H1 (cell line): ENCODE measurements at regions not wholly inside any gene's neighbourhood (a gene's known extent, or its start where the extent isn't known, plus 50 kb on each side); places are given as distances from the start of the nearest gene placed in this dataset.

Source experiments
- CTCF ChIA-PET: fragments of 300-600 bp; sonication (Branson Sonifier 250); formaldehyde crosslinking; loops from one replicate; lab custom pipeline; 2021; ENCODE audit not compliant: partially characterized antibody; lab: Charles Lee
- POLR2A ChIA-PET: fragments of 300-600 bp; sonication (Branson Sonifier 250); formaldehyde crosslinking; loops from one replicate; lab custom pipeline; 2021; ENCODE audit warnings: inconsistent platforms; ENCODE audit not compliant: partially characterized antibody; lab: Charles Lee
- DNase-seq, 2 experiments: peaks; one replicate each; pipeline versions ENCODE4 v3.0.0 to v3.0.0-alpha.2; 2010 to 2022; ENCODE audit warnings: low spot score in 2 of 2, low read depth in 1 of 2, mixed read lengths in 1 of 2
- FAIRE-seq: peaks from 2 replicates; lab custom pipeline; 2011; peaks lifted over from hg19 to GRCh38; lab: Jason Lieb, UNC
- H2AFZ ChIP-seq: 2 replicates; pipeline ENCODE4 v1.8.1; 2012; ENCODE audit warnings: low read length, inconsistent platforms
- H2AK5ac ChIP-seq: 2 replicates; pipeline ENCODE4 v1.6.1; 2013; ENCODE audit warnings: low read depth, low read length
- H2BK120ac ChIP-seq: replicated peaks from 2 replicates; pipeline ENCODE3; 2013; ENCODE audit warnings: low read depth, low read length, inconsistent platforms
- H2BK12ac ChIP-seq: 2 replicates; pipeline ENCODE4 v1.6.1; 2013; ENCODE audit warnings: low read depth, low read length
- H2BK15ac ChIP-seq: 2 replicates; pipeline ENCODE4 v1.6.1; 2013; ENCODE audit warnings: low read length
- H2BK20ac ChIP-seq: 2 replicates; pipeline ENCODE4 v1.6.1; 2013; ENCODE audit warnings: low read length
- H2BK5ac ChIP-seq: 2 replicates; pipeline ENCODE4 v1.6.1; 2013; ENCODE audit warnings: low read depth, low read length
- H3K14ac ChIP-seq: 2 replicates; pipeline ENCODE4 v1.6.1; 2013; ENCODE audit warnings: inconsistent platforms; ENCODE audit not compliant: insufficient read length
- H3K18ac ChIP-seq: 2 replicates; pipeline ENCODE4 v1.6.1; 2013; ENCODE audit warnings: low read length; ENCODE audit errors: extremely low read depth
- H3K23ac ChIP-seq: 2 replicates; pipeline ENCODE4 v1.6.1; 2013; ENCODE audit warnings: inconsistent platforms; ENCODE audit not compliant: insufficient read length
- H3K23me2 ChIP-seq: 2 replicates; pipeline ENCODE4 v1.6.1; 2013; ENCODE audit warnings: low read depth, low read length
- H3K27ac ChIP-seq: 2 replicates; pipeline ENCODE4 v1.6.1; 2011; ENCODE audit warnings: low read depth, low read length, inconsistent platforms
- H3K27me3 ChIP-seq, 4 experiments: replicated peaks in 1 of 4; 1 replicate in 1 of 4; 2 replicates in 3 of 4; pipeline versions ENCODE4 v1.6.1 to v1.8.1; 2011 to 2013; ENCODE audit warnings: low read length in 3 of 4, mild to moderate bottlenecking in 3 of 4, inconsistent platforms in 2 of 4, mixed read lengths in 2 of 4, moderate library complexity in 1 of 4; ENCODE audit not compliant: control insufficient read depth in 3 of 4, insufficient read depth in 3 of 4; ENCODE audit errors: extremely low read depth in 1 of 4
- H3K36me3 ChIP-seq, 4 experiments: 2 replicates each; pipeline versions ENCODE4 v1.6.1 to v1.8.1; 2011 to 2013; ENCODE audit warnings: mild to moderate bottlenecking in 4 of 4, low read length in 3 of 4, moderate library complexity in 2 of 4, control low read depth in 1 of 4, inconsistent platforms in 1 of 4; ENCODE audit not compliant: insufficient read depth in 4 of 4, control insufficient read depth in 2 of 4
- H3K4ac ChIP-seq: replicated peaks from 2 replicates; pipeline ENCODE3; 2013; ENCODE audit warnings: low read length, low read depth, mixed read lengths, inconsistent platforms; ENCODE audit not compliant: insufficient read length
- H3K4me1 ChIP-seq, 4 experiments: replicated peaks in 1 of 4; 1 replicate in 1 of 4; 2 replicates in 3 of 4; pipeline versions ENCODE4 v1.6.1 to v1.8.1; 2011 to 2013; ENCODE audit warnings: low read length in 3 of 4, inconsistent platforms in 2 of 4, mixed read lengths in 1 of 4; ENCODE audit not compliant: insufficient read depth in 4 of 4, control insufficient read depth in 3 of 4
- H3K4me2 ChIP-seq, 2 experiments: 2 replicates each; pipeline versions ENCODE4 v1.6.1 to v1.8.1; 2011 to 2013; ENCODE audit warnings: low read depth in 2 of 2, low read length in 2 of 2, control low read depth in 1 of 2, inconsistent platforms in 1 of 2, mild to moderate bottlenecking in 1 of 2; ENCODE audit not compliant: insufficient read depth in 1 of 2
- H3K4me3 ChIP-seq, 4 experiments: fragments of 200-600, 300-600 bp in 1 of 4; sonication (generic), shearing (Covaris generic), sonication (Bioruptor Twin) in 1 of 4; 2 replicates each; pipeline versions ENCODE4 v1.5.1 to v1.8.1; 2011 to 2016; ENCODE audit warnings: low read length in 4 of 4, low read depth in 3 of 4, control low read depth in 2 of 4, inconsistent platforms in 2 of 4, mild to moderate bottlenecking in 2 of 4, mixed read lengths in 1 of 4, moderate library complexity in 1 of 4; ENCODE audit not compliant: insufficient read depth in 2 of 4; ENCODE audit errors: extremely low read depth in 1 of 4
- H3K56ac ChIP-seq: replicated peaks from 2 replicates; pipeline ENCODE3; 2013; ENCODE audit warnings: low read depth, mild to moderate bottlenecking, mixed read lengths, low read length, inconsistent platforms; ENCODE audit not compliant: insufficient read length
- H3K79me1 ChIP-seq: 2 replicates; pipeline ENCODE4 v1.6.1; 2013; ENCODE audit warnings: low read depth, low read length, control low read depth
- H3K79me2 ChIP-seq, 2 experiments: 2 replicates each; pipeline versions ENCODE4 v1.6.1 to v1.8.1; 2012 to 2013; ENCODE audit warnings: low read length in 2 of 2, mild to moderate bottlenecking in 2 of 2, inconsistent platforms in 1 of 2; ENCODE audit not compliant: insufficient read depth in 2 of 2, control insufficient read depth in 1 of 2
- H3K9ac ChIP-seq, 4 experiments: replicated peaks in 1 of 4; 1 replicate in 1 of 4; 2 replicates in 3 of 4; pipeline versions ENCODE4 v1.6.1 to v1.8.1; 2011 to 2013; ENCODE audit warnings: low read depth in 3 of 4, low read length in 3 of 4, control low read depth in 2 of 4, mild to moderate bottlenecking in 2 of 4, moderate library complexity in 2 of 4, inconsistent platforms in 1 of 4; ENCODE audit errors: extremely low read depth in 1 of 4
- H3K9me3 ChIP-seq, 2 experiments: 2 replicates each; pipeline versions ENCODE4 v1.6.1 to v1.8.1; 2012 to 2013; ENCODE audit warnings: mild to moderate bottlenecking in 2 of 2, moderate library complexity in 2 of 2, control low read depth in 1 of 2, inconsistent platforms in 1 of 2, low read depth in 1 of 2, low read length in 1 of 2, mixed read lengths in 1 of 2; ENCODE audit not compliant: insufficient read depth in 2 of 2
- H4K20me1 ChIP-seq, 2 experiments: replicated peaks in 1 of 2; 2 replicates each; pipeline versions ENCODE3 to v1.8.1; 2011 to 2013; ENCODE audit warnings: inconsistent platforms in 2 of 2, low read length in 2 of 2, mild to moderate bottlenecking in 1 of 2; ENCODE audit not compliant: insufficient read depth in 2 of 2, control insufficient read depth in 1 of 2
- H4K5ac ChIP-seq: 2 replicates; pipeline ENCODE4 v1.6.1; 2013; ENCODE audit warnings: low read length, low read depth, mixed read lengths, inconsistent platforms; ENCODE audit not compliant: insufficient read length
- H4K8ac ChIP-seq: 2 replicates; pipeline ENCODE4 v1.8.0; 2013; ENCODE audit warnings: mild to moderate bottlenecking, moderate library complexity, low read length, inconsistent platforms; ENCODE audit not compliant: insufficient read depth; ENCODE audit errors: extremely low read depth
- H4K91ac ChIP-seq: replicated peaks from 2 replicates; pipeline ENCODE3; 2013; ENCODE audit warnings: low read length, mixed read lengths, inconsistent platforms; ENCODE audit not compliant: insufficient read length
- ATF3 ChIP-seq: IDR thresholded peaks from 2 replicates; pipeline ENCODE4 v1.6.1; 2011; ENCODE audit warnings: low read depth, mild to moderate bottlenecking, low read length; ENCODE audit not compliant: insufficient read depth
- BCL11A ChIP-seq, 2 experiments: IDR thresholded peaks; one replicate each; pipeline ENCODE4 v1.6.1; 2011; ENCODE audit warnings: low read depth in 2 of 2, low read length in 2 of 2, mild to moderate bottlenecking in 2 of 2
- BRCA1 ChIP-seq: IDR thresholded peaks from 2 replicates; pipeline ENCODE4 v1.6.1; 2012; ENCODE audit warnings: low read depth, low read length, improper control_type of control experiment
- FOSL1 ChIP-seq: IDR thresholded peaks from 2 replicates; pipeline ENCODE4 v1.6.1; 2011; ENCODE audit warnings: mild to moderate bottlenecking, low read depth, low read length, moderate library complexity; ENCODE audit not compliant: insufficient read depth
- GABPA ChIP-seq: IDR thresholded peaks from 2 replicates; pipeline ENCODE4 v1.6.1; 2011; ENCODE audit warnings: mild to moderate bottlenecking, low read length, moderate library complexity, borderline replicate concordance; ENCODE audit not compliant: insufficient read depth
- NRF1 ChIP-seq: IDR thresholded peaks from 2 replicates; pipeline ENCODE4 v1.6.1; 2011; ENCODE audit warnings: mild to moderate bottlenecking, low read depth, low read length, improper control_type of control experiment
- POLR2AphosphoS5 ChIP-seq: IDR thresholded peaks from 2 replicates; pipeline ENCODE4 v1.6.1; 2011; ENCODE audit warnings: low read depth, low read length
- RXRA ChIP-seq: IDR thresholded peaks from 2 replicates; pipeline ENCODE4 v1.6.1; 2011; ENCODE audit warnings: low read depth, mild to moderate bottlenecking, low read length, moderate library complexity; ENCODE audit not compliant: insufficient read depth
- SIN3A ChIP-seq, 2 experiments: IDR thresholded peaks in 1 of 2; conservative IDR thresholded peaks in 1 of 2; 2 replicates each; pipeline ENCODE4 v1.6.1; 2011 to 2012; ENCODE audit warnings: low read length in 2 of 2, improper control_type of control experiment in 1 of 2, low read depth in 1 of 2, mild to moderate bottlenecking in 1 of 2
- SIRT6 ChIP-seq: IDR thresholded peaks from one replicate; pipeline ENCODE4 v1.7.1; 2012; ENCODE audit warnings: low read length, inconsistent platforms
- SIX5 ChIP-seq: IDR thresholded peaks from 2 replicates; pipeline ENCODE4 v1.6.1; 2011; ENCODE audit warnings: mild to moderate bottlenecking, low read depth, low read length
- TCF12 ChIP-seq: IDR thresholded peaks from 2 replicates; pipeline ENCODE4 v1.6.1; 2011; ENCODE audit warnings: low read depth, mild to moderate bottlenecking, low read length
- WGBS, 2 experiments: shearing (Covaris generic) in 1 of 2; methylation state at CpG; one replicate each; pipeline versions ENCODE4 v1.1.6 to v1.1.7; 2013 to 2015; ENCODE audit warnings: low lambda C conversion rate in 2 of 2, mixed read lengths in 2 of 2, inconsistent platforms in 1 of 2, low coverage in 1 of 2, missing lambda C conversion rate in 1 of 2; ENCODE audit not compliant: insufficient replicate concordance in 2 of 2, insufficient coverage in 1 of 2, insufficient read length in 1 of 2; ENCODE audit errors: extremely low coverage in 1 of 2, missing lambda C conversion rate in 1 of 2; 5-methylcytosine and 5-hydroxymethylcytosine counted together

GRCh38 chr20:24261351-24261750, 208.1 kb upstream of the SYNDIG1 start:
- Histone ChIP-seq H3K23ac (no peak overlapping the region), H3K14ac (no peak overlapping the region), H3K4me3 (no peak overlapping the region), H3K9ac (no peak overlapping the region), H4K5ac (no peak overlapping the region), H2BK120ac (no peak overlapping the region), H4K8ac (no peak overlapping the region), H3K4me2 (no peak overlapping the region), H2BK5ac (no peak overlapping the region), H2BK20ac (no peak overlapping the region), H3K4ac (no peak overlapping the region), H3K23me2 (no peaks in the 10 kb centered on the region), H2AFZ (no peak overlapping the region), H4K91ac (no peak overlapping the region), H3K27me3 (no peaks in the 10 kb centered on the region), H3K56ac (no peak overlapping the region), H3K79me2 (no peaks in the 10 kb centered on the region), H4K20me1 (peaks cover 0 to under 1% of the 10 kb centered on the region in 2 experiments), H3K18ac (no peak overlapping the region), H2BK15ac (no peak overlapping the region), H2AK5ac (no peak overlapping the region), H3K36me3 (no peaks in the 10 kb centered on the region), H3K9me3 (no peaks in the 10 kb centered on the region), H3K4me1 (no peaks in the 10 kb centered on the region), H3K27ac (no peak overlapping the region), H3K79me1 (no peaks in the 10 kb centered on the region), H2BK12ac (no peak overlapping the region)
- ChIA-PET CTCF (interaction anchor here (1.4 to 1.9 kb wide), 2 partner anchors 10 to 43 kb away, joined by 3 to 4 read pairs; no protein-coding TSS in a partner anchor), POLR2A (no interaction called here)
- FAIRE-seq = no peak
- 92% methylated on average over 3 of the region's 3 CpGs; no CpG with 5 or more reads in 1 of the 2 experiments for WGBS, 2 experiments
- no peak for DNase-seq
- no peak for TF ChIP-seq ATF3
- no peak for TF ChIP-seq FOSL1
- no peak for TF ChIP-seq NRF1
- TF ChIP-seq BRCA1 = no peak
- no peak for TF ChIP-seq GABPA
- no peak for TF ChIP-seq POLR2AphosphoS5
- no peak for TF ChIP-seq RXRA
- TF ChIP-seq SIN3A (conservative IDR thresholded peaks at IDR 0.05 in 1 of 2, IDR thresholded peaks at IDR 0.05 in 1 of 2; ENCODE audit: low read depth in 1 of 2, low read length in 2 of 2) = no peak
- no peak for TF ChIP-seq SIX5
- no peak for TF ChIP-seq SIRT6
- TF ChIP-seq BCL11A (IDR thresholded peaks at IDR 0.05; ENCODE audit: low read depth in 2 of 2, low read length in 2 of 2) = no peak
- no peak for TF ChIP-seq TCF12
